ENCODE measurements at regions not wholly inside any gene's neighbourhood (a gene's known extent, or its start where the extent isn't known, plus 50 kb on each side); places are given as distances from the start of the nearest gene placed in this dataset.

DNA sequence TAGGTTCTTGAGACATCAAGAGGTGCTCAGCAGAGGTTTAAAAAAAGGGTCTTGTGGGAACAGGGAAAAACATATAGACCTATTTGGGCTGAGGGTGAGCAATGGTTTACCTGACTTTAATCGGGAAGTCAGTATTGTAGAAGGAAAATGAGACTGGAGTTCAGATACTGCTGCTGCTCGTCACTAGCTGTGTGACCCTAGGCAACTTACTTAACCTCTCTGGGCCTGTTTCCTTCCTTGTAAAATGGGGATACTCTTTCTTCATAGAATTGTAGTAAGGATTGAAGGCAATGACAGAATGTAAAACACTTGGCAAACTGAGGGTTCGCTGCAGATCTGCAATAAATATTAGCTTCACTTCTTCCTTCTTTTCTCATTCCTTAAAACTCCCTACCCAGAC, 327.5 kb upstream of the PROK2 start:
- no peaks in the 10 kb centered on the region for H3K36me3 ChIP-seq
- DNase-seq, result no peak
- peaks cover 5% of the 10 kb centered on the region for H3K4me1 ChIP-seq

DNA sequence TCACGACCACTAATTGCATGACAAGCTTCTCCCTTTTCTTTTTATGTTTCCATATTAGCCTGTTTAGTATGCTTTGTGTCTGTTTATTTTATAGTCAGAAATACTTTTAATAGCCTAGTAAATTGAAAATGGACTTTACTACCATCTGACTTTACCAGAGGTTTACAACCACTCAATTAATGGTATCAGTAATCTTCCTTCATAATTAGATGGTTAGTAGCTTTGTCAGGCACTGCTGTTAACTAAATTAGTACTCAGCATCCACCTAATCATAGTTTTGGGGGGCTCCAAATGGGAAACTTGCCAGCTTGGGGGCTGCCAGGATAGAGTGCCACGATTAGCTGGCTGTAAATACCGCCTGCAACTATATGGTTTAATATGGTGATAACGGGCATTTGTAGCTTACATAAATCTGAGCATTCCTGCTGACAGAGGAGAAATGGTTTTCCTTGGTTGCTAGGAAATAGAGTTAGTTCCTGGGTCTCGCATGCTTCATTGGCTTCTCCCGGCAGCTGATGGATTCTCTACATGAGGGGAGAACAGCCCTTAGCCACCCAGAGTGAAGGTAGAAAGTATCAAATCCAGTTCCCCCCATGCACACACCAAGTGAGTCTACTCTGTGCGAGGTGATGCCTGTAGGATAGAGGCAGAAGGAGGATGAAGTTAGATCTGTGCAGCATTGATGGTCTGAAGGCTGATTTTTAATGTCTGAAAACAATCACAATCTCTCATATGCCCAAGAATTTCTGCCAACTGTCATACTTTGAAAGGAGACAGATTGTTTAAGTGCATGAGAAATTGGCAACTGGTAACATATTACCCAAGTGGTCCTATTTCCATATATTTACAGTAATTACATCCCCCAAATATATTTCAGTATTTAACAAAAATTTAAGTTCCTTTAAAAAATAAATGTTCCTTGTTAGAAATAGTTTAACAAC, 326.6 kb upstream of the PROK2 start:
- intact Hi-C loops (cut with micrococcal nuclease), result no loop called here
- Histone ChIP-seq H3K27ac (replicated peaks) (no peak overlapping the region), H3K4me3 (no peak overlapping the region), H3K9me3 (replicated peaks) (no peaks in the 10 kb centered on the region), H3K36me3 (no peaks in the 10 kb centered on the region), H3K27me3 (ENCODE audit: low read depth) (peaks cover 10% of the 10 kb centered on the region), H3K4me1 (peaks cover 5% of the 10 kb centered on the region)
- TF ChIP-seq, protein P1, sequence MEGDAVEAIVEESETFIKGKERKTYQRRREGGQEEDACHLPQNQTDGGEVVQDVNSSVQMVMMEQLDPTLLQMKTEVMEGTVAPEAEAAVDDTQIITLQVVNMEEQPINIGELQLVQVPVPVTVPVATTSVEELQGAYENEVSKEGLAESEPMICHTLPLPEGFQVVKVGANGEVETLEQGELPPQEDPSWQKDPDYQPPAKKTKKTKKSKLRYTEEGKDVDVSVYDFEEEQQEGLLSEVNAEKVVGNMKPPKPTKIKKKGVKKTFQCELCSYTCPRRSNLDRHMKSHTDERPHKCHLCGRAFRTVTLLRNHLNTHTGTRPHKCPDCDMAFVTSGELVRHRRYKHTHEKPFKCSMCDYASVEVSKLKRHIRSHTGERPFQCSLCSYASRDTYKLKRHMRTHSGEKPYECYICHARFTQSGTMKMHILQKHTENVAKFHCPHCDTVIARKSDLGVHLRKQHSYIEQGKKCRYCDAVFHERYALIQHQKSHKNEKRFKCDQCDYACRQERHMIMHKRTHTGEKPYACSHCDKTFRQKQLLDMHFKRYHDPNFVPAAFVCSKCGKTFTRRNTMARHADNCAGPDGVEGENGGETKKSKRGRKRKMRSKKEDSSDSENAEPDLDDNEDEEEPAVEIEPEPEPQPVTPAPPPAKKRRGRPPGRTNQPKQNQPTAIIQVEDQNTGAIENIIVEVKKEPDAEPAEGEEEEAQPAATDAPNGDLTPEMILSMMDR (IDR thresholded peaks at IDR 0.05; ENCODE audit: borderline replicate concordance), result no peak
- DNase-seq, result no peak

More for the DNA sequence above, 327.5 kb upstream of the PROK2 start:
- Histone ChIP-seq H3K27ac (replicated peaks) (no peak overlapping the region), H3K4me3 (no peak overlapping the region), H3K9me3 (replicated peaks) (no peaks in the 10 kb centered on the region), H3K27me3 (ENCODE audit: low read depth) (peaks cover 1% of the 10 kb centered on the region)
- intact Hi-C loops (cut with micrococcal nuclease), result no loop called here
- TF ChIP-seq, protein P1 (IDR thresholded peaks at IDR 0.05; ENCODE audit: borderline replicate concordance), result no peak

DNA sequence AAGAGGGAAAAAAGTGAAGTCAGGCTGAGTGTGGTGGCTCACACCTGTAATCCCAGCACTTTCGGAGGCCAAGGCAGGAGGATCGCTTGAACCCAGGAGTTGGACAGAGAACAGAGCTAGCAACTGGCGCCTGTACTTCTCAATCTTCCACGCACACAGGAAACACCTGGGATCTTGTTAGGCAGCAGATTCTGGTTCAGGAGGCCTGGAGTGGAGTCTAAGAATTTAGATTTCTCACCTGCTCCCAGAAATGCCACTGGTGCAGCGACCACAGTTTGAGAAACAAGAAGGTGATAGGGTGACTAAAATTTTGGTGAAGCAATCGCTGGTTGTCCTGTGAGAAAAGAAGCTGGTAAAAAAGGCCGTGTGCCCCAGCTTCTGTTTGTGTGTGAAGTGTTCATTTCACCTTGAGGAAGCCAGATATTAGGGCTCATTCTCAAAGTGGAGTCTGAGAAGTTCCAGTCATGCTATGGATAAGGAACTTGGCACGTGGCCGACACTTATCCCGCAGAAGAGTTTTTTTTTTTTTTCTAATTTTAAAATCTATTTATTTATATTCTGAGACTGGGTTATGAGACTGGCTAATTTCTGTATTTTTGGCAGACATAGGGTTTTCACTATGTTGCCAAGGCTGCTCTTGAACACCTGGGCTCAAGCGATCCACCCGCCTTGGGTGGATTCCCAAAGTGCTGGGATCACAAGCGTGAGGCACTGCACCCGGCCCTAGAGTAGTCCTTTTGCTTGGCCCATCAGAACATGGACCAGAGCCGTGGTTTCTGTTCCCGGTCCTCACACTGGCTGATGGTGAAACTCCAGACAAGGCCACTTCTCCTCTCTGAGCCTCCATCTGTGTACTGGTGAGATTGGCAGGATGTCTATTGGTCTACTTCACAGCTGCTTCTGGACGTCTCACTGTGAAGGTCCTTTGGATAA, 324.6 kb upstream of the PROK2 start:
- Histone ChIP-seq H3K9me3 (replicated peaks) (no peaks in the 10 kb centered on the region), H3K27me3 (ENCODE audit: low read depth) (peaks cover 26% of the 10 kb centered on the region), H3K27ac (replicated peaks) (no peak overlapping the region), H3K4me3 (no peak overlapping the region), H3K36me3 (no peaks in the 10 kb centered on the region), H3K4me1 (peaks cover 4% of the 10 kb centered on the region)
- intact Hi-C loops (cut with micrococcal nuclease), result no loop called here
- TF ChIP-seq, protein P1 (IDR thresholded peaks at IDR 0.05; ENCODE audit: borderline replicate concordance), result no peak
- DNase-seq, result no peak

DNA sequence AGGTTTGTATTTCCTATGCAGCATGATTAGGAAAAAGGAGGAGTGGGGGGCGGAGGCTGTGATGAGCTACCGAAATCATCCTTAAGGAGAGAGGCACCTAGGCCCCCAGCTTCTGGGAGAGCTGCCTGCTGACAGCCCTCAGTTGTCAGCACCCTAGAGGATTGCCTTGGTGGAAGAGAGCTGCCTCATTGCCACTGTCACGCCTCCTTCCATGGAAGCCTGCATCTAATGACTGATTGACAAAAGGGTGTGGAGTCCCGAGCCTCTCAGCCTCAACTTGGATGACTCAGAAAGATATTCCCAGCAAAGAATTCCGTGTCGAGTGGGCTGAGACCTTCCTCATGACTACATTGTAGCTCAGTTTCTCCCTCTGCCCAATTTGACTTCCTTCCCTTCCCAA, 320.4 kb upstream of the PROK2 start:
- H3K4me3 ChIP-seq, result no peak overlapping the region
- intact Hi-C loops (cut with micrococcal nuclease), result no loop called here
- H3K36me3 ChIP-seq, result no peaks in the 10 kb centered on the region
- peaks cover 14% of the 10 kb centered on the region for H3K4me1 ChIP-seq
- no peaks in the 10 kb centered on the region for H3K9me3 ChIP-seq (replicated peaks)
- H3K27ac ChIP-seq (replicated peaks), result no peak overlapping the region
- H3K27me3 ChIP-seq (ENCODE audit: low read depth), result peaks cover 67% of the 10 kb centered on the region
- TF ChIP-seq, protein P1 (IDR thresholded peaks at IDR 0.05; ENCODE audit: borderline replicate concordance), result no peak
- no peak for DNase-seq

DNA sequence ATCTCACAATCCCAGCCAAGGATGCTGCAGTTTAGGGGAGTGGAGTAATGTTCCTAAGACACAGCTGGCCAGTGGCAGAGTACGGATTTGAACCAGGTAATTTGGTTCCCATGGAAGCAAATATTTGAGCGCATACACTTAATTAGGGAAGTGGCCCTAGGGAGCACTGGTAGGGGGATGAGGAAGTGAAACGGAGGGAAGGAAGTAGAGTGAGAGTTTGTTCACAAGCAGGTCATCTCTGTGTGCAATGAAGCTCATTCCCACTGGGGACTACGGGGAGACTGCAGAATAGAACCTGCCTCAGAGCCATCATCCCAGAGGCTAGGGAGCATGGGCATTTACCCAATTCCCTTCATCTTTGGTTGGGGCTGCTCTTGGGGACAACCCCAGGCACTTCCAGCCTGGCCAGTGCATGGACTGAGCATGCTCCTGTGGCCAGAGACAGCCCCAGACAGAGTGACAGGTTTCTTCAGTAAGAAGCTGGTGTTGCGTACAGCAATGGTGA, 317.2 kb upstream of the PROK2 start:
- intact Hi-C loops (cut with micrococcal nuclease), result no loop called here
- DNase-seq, result no peak
- peaks cover 19% of the 10 kb centered on the region for H3K4me1 ChIP-seq
- TF ChIP-seq, protein P1 (IDR thresholded peaks at IDR 0.05; ENCODE audit: borderline replicate concordance), result no peak
- H3K36me3 ChIP-seq, result no peaks in the 10 kb centered on the region
- H3K9me3 ChIP-seq (replicated peaks), result no peaks in the 10 kb centered on the region
- no peak overlapping the region for H3K4me3 ChIP-seq
- H3K27ac ChIP-seq (replicated peaks), result no peak overlapping the region
- peaks cover 63% of the 10 kb centered on the region for H3K27me3 ChIP-seq (ENCODE audit: low read depth)
